ENCODE measurements at regions not wholly inside any gene's neighbourhood (a gene's known extent, or its start where the extent isn't known, plus 50 kb on each side); places are given as distances from the start of the nearest gene placed in this dataset.

DNA sequence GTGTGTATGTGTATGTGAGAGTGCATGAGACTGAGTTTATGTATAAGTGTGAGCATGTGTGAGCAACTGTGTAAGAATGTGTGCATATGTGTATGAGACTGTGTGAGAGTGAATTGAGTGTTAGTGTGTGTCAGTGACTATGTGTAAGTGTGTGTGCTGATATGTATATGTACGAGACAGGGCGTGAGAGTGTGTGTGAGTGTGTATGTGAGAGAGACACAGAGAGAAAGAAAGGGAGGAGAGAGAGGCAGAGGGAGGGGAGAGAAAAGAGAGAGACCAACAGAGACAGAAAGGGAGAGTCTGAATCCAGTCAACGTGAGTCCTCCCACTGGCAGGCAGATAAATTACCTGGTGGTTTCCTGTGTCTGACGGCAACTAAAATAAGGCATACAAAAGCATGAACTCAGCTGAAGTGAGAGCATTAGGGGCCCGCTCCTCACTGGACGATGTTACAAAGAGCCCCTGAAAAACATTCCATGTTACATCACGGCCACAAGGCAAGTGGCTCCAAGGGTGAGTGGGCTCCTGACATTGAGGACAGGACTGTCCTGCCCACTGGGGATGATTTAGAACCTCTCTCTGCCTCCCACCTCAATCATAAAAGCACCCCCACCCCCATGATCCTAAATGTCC is 66.6 kb upstream of the TIAM1 start (continued):
- TF ChIP-seq MEF2B (IDR thresholded peaks at IDR 0.05; ENCODE audit: partially characterized antibody, poor library complexity, severe bottlenecking) (peak; percentile 50), NR2C1 (IDR thresholded peaks at IDR 0.05) (no peak), EP300 (IDR thresholded peaks at IDR 0.05; ENCODE audit: borderline replicate concordance in 1 of 2, control insufficient read depth in 1 of 2, low read depth in 2 of 2, low read length in 2 of 2) (peak in 1 of 2 experiments; percentile 22; a peak in 1 of 4 replicates), MTA2 (IDR thresholded peaks at IDR 0.05; ENCODE audit: low read depth) (peak; percentile 55), NFYB (IDR thresholded peaks at IDR 0.05; ENCODE audit: insufficient read depth, low read depth, low read length) (no peak), IKZF2 (IDR thresholded peaks at IDR 0.05) (peak; percentile 63 to 70; a peak in 3 of 4 replicates), SUPT20H (IDR thresholded peaks at IDR 0.05; ENCODE audit: borderline replicate concordance, control insufficient read depth, low read depth, low read length) (no peak), ATF7 (IDR thresholded peaks at IDR 0.05; ENCODE audit: low read depth) (peak; percentile 51), BRCA1 (IDR thresholded peaks at IDR 0.05; ENCODE audit: low read depth, low read length) (no peak), SP1 (IDR thresholded peaks at IDR 0.05; ENCODE audit: low read depth, low read length) (no peak), TARDBP (IDR thresholded peaks at IDR 0.05; ENCODE audit: borderline replicate concordance) (no peak), ZNF217 (IDR thresholded peaks at IDR 0.05) (no peak), SRF (IDR thresholded peaks at IDR 0.05; ENCODE audit: low read depth in 2 of 2, low read length in 2 of 2) (no peak)
- TF ChIP-seq, protein P1, sequence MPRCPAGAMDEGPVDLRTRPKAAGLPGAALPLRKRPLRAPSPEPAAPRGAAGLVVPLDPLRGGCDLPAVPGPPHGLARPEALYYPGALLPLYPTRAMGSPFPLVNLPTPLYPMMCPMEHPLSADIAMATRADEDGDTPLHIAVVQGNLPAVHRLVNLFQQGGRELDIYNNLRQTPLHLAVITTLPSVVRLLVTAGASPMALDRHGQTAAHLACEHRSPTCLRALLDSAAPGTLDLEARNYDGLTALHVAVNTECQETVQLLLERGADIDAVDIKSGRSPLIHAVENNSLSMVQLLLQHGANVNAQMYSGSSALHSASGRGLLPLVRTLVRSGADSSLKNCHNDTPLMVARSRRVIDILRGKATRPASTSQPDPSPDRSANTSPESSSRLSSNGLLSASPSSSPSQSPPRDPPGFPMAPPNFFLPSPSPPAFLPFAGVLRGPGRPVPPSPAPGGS (IDR thresholded peaks at IDR 0.05; ENCODE audit: borderline replicate concordance, insufficient read depth, low read depth, low read length, poor library complexity, severe bottlenecking): peak; percentile 90
- TF ChIP-seq, protein P2, sequence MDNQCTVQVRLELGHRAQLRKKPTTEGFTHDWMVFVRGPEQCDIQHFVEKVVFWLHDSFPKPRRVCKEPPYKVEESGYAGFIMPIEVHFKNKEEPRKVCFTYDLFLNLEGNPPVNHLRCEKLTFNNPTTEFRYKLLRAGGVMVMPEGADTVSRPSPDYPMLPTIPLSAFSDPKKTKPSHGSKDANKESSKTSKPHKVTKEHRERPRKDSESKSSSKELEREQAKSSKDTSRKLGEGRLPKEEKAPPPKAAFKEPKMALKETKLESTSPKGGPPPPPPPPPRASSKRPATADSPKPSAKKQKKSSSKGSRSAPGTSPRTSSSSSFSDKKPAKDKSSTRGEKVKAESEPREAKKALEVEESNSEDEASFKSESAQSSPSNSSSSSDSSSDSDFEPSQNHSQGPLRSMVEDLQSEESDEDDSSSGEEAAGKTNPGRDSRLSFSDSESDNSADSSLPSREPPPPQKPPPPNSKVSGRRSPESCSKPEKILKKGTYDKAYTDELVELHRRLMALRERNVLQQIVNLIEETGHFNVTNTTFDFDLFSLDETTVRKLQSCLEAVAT (IDR thresholded peaks at IDR 0.05): peak; percentile 45; the same call in 1 of the 2 replicates
- TF ChIP-seq, protein P3, sequence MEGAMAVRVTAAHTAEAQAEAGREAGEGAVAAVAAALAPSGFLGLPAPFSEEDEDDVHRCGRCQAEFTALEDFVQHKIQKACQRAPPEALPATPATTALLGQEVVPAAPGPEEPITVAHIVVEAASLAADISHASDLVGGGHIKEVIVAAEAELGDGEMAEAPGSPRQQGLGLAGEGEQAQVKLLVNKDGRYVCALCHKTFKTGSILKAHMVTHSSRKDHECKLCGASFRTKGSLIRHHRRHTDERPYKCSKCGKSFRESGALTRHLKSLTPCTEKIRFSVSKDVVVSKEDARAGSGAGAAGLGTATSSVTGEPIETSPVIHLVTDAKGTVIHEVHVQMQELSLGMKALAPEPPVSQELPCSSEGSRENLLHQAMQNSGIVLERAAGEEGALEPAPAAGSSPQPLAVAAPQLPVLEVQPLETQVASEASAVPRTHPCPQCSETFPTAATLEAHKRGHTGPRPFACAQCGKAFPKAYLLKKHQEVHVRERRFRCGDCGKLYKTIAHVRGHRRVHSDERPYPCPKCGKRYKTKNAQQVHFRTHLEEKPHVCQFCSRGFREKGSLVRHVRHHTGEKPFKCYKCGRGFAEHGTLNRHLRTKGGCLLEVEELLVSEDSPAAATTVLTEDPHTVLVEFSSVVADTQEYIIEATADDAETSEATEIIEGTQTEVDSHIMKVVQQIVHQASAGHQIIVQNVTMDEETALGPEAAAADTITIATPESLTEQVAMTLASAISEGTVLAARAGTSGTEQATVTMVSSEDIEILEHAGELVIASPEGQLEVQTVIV (IDR thresholded peaks at IDR 0.05; ENCODE audit: borderline replicate concordance, partially characterized antibody): no peak
- TF ChIP-seq, protein P4, sequence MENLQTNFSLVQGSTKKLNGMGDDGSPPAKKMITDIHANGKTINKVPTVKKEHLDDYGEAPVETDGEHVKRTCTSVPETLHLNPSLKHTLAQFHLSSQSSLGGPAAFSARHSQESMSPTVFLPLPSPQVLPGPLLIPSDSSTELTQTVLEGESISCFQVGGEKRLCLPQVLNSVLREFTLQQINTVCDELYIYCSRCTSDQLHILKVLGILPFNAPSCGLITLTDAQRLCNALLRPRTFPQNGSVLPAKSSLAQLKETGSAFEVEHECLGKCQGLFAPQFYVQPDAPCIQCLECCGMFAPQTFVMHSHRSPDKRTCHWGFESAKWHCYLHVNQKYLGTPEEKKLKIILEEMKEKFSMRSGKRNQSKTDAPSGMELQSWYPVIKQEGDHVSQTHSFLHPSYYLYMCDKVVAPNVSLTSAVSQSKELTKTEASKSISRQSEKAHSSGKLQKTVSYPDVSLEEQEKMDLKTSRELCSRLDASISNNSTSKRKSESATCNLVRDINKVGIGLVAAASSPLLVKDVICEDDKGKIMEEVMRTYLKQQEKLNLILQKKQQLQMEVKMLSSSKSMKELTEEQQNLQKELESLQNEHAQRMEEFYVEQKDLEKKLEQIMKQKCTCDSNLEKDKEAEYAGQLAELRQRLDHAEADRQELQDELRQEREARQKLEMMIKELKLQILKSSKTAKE (IDR thresholded peaks at IDR 0.05; ENCODE audit: low read depth, poor library complexity, severe bottlenecking): peak; percentile 60
- TF ChIP-seq, protein P5, sequence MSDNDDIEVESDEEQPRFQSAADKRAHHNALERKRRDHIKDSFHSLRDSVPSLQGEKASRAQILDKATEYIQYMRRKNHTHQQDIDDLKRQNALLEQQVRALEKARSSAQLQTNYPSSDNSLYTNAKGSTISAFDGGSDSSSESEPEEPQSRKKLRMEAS (IDR thresholded peaks at IDR 0.05; ENCODE audit: low read depth, low read length): no peak
